DOHH2 (cell line): ENCODE measurements at regions not wholly inside any gene's neighbourhood (a gene's known extent, or its start where the extent isn't known, plus 50 kb on each side); places are given as distances from the start of the nearest gene placed in this dataset.

Source experiments
- H3F3A ChIP-seq: fragments of 200-600 bp; sonication (generic), shearing (Covaris generic); 2 replicates; pipeline ENCODE4 v1.6.0; 2016; ENCODE audit warnings: antibody characterized with exemption, mild to moderate bottlenecking; ENCODE audit not compliant: control insufficient read depth, insufficient read depth
- H3K27ac ChIP-seq: fragments of 200-600 bp; sonication (generic); 2 replicates; pipeline ENCODE4 v1.5.1; 2014; ENCODE audit warnings: low read depth, mild to moderate bottlenecking, low read length, moderate library complexity
- H3K27me3 ChIP-seq: fragments of 200-600 bp; sonication (generic); 2 replicates; pipeline ENCODE4 v1.6.1; 2014; ENCODE audit warnings: mild to moderate bottlenecking, low read length, mixed read lengths; ENCODE audit not compliant: control insufficient read depth
- H3K36me3 ChIP-seq: fragments of 200-600 bp; sonication (generic); 2 replicates; pipeline ENCODE4 v1.6.1; 2014; ENCODE audit warnings: mild to moderate bottlenecking, low read length, moderate library complexity, mixed read lengths; ENCODE audit not compliant: control insufficient read depth
- H3K4me1 ChIP-seq: fragments of 200-600 bp; sonication (generic); 2 replicates; pipeline ENCODE4 v1.6.1; 2014; ENCODE audit warnings: mild to moderate bottlenecking, low read length, mixed read lengths; ENCODE audit not compliant: control insufficient read depth
- H3K4me2 ChIP-seq: fragments of 200-600 bp; sonication (generic); 2 replicates; pipeline ENCODE4 v1.6.0; 2014; ENCODE audit warnings: mild to moderate bottlenecking, low read length, moderate library complexity
- H3K4me3 ChIP-seq: fragments of 200-600 bp; sonication (generic); 2 replicates; pipeline ENCODE4 v1.5.1; 2014; ENCODE audit warnings: mild to moderate bottlenecking, low read length, mixed read lengths
- H3K79me2 ChIP-seq: fragments of 200-600 bp; sonication (generic); 2 replicates; pipeline ENCODE4 v1.6.1; 2014; ENCODE audit warnings: mild to moderate bottlenecking, low read length, mixed read lengths; ENCODE audit not compliant: control insufficient read depth
- H3K9me2 ChIP-seq: fragments of 200-600 bp; sonication (generic); replicated peaks from 2 replicates; pipeline ENCODE4 v1.6.1; 2014; ENCODE audit warnings: mild to moderate bottlenecking, low read length, mixed read lengths; ENCODE audit not compliant: control insufficient read depth
- H3K9me3 ChIP-seq: fragments of 200-600 bp; sonication (generic); 2 replicates; pipeline ENCODE4 v1.6.1; 2014; ENCODE audit warnings: antibody characterized with exemption, low read length, mixed read lengths; ENCODE audit not compliant: control insufficient read depth, insufficient read depth
- H4K20me1 ChIP-seq: fragments of 200-600 bp; sonication (generic); 2 replicates; pipeline ENCODE4 v1.6.0; 2014; ENCODE audit warnings: low read depth, mild to moderate bottlenecking, antibody characterized with exemption, low read length, moderate library complexity; ENCODE audit not compliant: control insufficient read depth, insufficient read depth
- EZH2phosphoT487 ChIP-seq: fragments of 200-600 bp; sonication (generic); IDR thresholded peaks from 2 replicates; pipeline ENCODE4 v1.6.1; 2017; ENCODE audit warnings: borderline replicate concordance, mild to moderate bottlenecking, antibody characterized with exemption, low read length, moderate library complexity, mixed read lengths
- TF ChIP-seq, protein P1 (sequence below): fragments of 200-600 bp; sonication (generic); IDR thresholded peaks from one replicate; pipeline ENCODE4 v1.5.1; 2014; ENCODE audit warnings: antibody characterized with exemption, mild to moderate bottlenecking, low read depth, low read length; ENCODE audit not compliant: poor library complexity, severe bottlenecking

DNA sequence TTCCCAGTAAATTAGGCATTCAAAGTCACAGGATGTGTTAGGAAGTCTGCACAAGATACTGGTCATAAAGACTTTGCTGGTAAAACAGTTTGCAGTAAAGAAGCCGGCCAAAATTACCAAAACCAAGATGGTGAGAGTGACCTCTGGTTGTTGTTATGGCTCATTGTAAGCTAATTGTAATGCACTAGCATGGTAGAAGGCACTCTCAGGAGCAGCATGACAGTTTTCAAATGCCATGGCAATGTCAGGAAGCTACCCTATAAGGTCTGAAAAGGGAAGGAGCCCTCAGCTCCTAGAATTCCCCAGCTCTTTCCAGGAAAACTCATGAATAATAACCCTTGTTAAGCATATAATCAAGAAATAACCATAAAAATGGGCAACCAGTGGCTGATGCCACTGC is 64.3 kb upstream of the TNC start:
- Histone ChIP-seq H3K27me3 (0 out of 2 replicates have a peak, but pooled peaks cover 6% of the 10 kb centered on the region), H3K9me3 (no peaks in the 10 kb centered on the region), H3K4me1 (no peaks in the 10 kb centered on the region), H3K79me2 (no peaks in the 10 kb centered on the region), H3K4me3 (no peak overlapping the region), H3K4me2 (no peak overlapping the region), H3K36me3 (no peaks in the 10 kb centered on the region), H3K27ac (no peak overlapping the region), H3K9me2 (no peaks in the 10 kb centered on the region), H3F3A (no peaks in the 10 kb centered on the region), H4K20me1 (no peaks in the 10 kb centered on the region)
- no peak for TF ChIP-seq EZH2phosphoT487
- TF ChIP-seq, protein P1, sequence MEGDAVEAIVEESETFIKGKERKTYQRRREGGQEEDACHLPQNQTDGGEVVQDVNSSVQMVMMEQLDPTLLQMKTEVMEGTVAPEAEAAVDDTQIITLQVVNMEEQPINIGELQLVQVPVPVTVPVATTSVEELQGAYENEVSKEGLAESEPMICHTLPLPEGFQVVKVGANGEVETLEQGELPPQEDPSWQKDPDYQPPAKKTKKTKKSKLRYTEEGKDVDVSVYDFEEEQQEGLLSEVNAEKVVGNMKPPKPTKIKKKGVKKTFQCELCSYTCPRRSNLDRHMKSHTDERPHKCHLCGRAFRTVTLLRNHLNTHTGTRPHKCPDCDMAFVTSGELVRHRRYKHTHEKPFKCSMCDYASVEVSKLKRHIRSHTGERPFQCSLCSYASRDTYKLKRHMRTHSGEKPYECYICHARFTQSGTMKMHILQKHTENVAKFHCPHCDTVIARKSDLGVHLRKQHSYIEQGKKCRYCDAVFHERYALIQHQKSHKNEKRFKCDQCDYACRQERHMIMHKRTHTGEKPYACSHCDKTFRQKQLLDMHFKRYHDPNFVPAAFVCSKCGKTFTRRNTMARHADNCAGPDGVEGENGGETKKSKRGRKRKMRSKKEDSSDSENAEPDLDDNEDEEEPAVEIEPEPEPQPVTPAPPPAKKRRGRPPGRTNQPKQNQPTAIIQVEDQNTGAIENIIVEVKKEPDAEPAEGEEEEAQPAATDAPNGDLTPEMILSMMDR: no peak

DNA sequence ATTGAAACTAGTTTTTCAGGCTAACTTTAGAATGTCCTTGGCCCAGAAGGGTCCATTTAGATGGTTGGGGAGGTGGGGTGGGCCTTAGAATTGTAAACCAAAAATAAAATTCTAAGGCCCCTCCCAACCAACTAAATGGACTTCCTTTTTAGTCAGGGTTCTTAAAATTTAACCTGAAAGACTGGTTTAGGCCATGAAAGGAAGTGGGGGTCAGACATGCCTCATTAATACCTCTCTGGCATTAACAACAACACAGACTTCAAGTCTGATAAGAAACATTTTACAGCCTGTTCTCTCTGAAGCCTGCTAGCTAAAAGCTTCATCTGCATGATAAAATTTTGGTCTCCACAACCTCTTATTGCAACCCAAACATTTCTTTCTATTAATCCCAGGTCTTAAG is 65.5 kb upstream of the TNC start:
- H3K9me2 ChIP-seq: no peaks in the 10 kb centered on the region
- no peaks in the 10 kb centered on the region for H3F3A ChIP-seq
- no peak overlapping the region for H3K4me2 ChIP-seq
- no peak overlapping the region for H3K4me3 ChIP-seq
- H3K79me2 ChIP-seq: no peaks in the 10 kb centered on the region
- no peaks in the 10 kb centered on the region for H3K9me3 ChIP-seq
- TF ChIP-seq EZH2phosphoT487: no peak
- TF ChIP-seq, protein P1: no peak
- no peaks in the 10 kb centered on the region for H3K36me3 ChIP-seq
- 0 out of 2 replicates have a peak, but pooled peaks cover 6% of the 10 kb centered on the region for H3K27me3 ChIP-seq
- no peaks in the 10 kb centered on the region for H3K4me1 ChIP-seq
- H3K27ac ChIP-seq: no peak overlapping the region
- no peaks in the 10 kb centered on the region for H4K20me1 ChIP-seq

DNA sequence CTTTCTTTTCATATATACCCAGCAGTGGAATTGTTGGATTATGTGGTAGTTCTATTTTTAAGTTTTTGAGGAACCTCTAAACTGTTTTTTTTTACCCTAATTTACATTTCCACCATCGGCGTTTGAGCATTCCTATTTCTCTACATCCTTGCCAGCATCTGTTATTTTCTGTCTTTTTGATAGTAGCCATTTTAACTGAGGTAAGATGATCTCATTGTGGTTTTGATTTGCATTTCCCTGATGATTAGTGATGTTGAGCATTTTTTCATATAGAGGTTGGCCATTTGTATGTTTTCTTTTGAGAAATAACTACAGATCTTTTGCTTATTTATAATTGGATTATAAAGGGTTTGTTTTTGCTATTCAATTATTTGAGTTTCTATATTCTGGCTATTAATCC is 71.7 kb upstream of the TNC start:
- no peak overlapping the region for H3K4me3 ChIP-seq
- TF ChIP-seq, protein P1: no peak
- no peak for TF ChIP-seq EZH2phosphoT487
- H3K79me2 ChIP-seq: no peaks in the 10 kb centered on the region
- H4K20me1 ChIP-seq: no peaks in the 10 kb centered on the region
- no peak overlapping the region for H3K4me2 ChIP-seq
- peaks cover 4% of the 10 kb centered on the region; the same call in 1 of the 2 replicates for H3F3A ChIP-seq
- H3K9me3 ChIP-seq: peaks cover 4% of the 10 kb centered on the region
- H3K27ac ChIP-seq: no peak overlapping the region
- peaks cover 17% of the 10 kb centered on the region for H3K4me1 ChIP-seq
- no peaks in the 10 kb centered on the region for H3K9me2 ChIP-seq
- no peaks in the 10 kb centered on the region for H3K36me3 ChIP-seq
- H3K27me3 ChIP-seq: 0 out of 2 replicates have a peak, but pooled peaks cover 3% of the 10 kb centered on the region

DNA sequence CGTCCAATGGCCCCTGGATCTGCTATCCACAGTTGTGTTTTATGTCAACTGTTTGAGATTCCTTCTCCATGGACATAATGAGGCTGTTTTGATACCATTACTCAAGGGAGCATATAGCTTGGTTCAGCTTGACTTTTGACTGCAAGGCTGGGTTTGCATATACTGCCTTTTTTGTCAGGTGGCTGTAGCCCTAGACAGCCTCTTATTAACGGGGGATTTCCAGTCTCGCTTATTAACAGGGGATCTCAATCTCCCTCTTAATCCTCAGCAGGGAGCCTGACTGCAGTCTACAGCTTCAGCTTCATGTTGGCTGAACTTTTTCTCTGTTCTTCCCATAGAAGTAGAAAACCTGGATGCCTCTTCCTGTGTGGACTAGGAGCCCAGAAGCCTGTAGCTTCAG is 73.7 kb upstream of the TNC start:
- H3K9me2 ChIP-seq: no peaks in the 10 kb centered on the region
- no peaks in the 10 kb centered on the region for H3K79me2 ChIP-seq
- H3K4me3 ChIP-seq: peak overlapping the region; percentile 14; the same call in 1 of the 2 replicates
- H4K20me1 ChIP-seq: no peaks in the 10 kb centered on the region
- 0 out of 2 replicates have a peak overlapping the region, but pooled peaks have one; percentile 10 for H3K27ac ChIP-seq
- peak overlapping the region; percentile 9; the same call in 1 of the 2 replicates for H3K4me2 ChIP-seq
- H3K4me1 ChIP-seq: peaks cover 17% of the 10 kb centered on the region
- TF ChIP-seq EZH2phosphoT487: no peak
- TF ChIP-seq, protein P1: no peak
- H3K9me3 ChIP-seq: peaks cover 4% of the 10 kb centered on the region
- peaks cover 4% of the 10 kb centered on the region; the same call in 1 of the 2 replicates for H3F3A ChIP-seq
- H3K36me3 ChIP-seq: no peaks in the 10 kb centered on the region
- H3K27me3 ChIP-seq: no peaks in the 10 kb centered on the region
